ENCODE measurements at regions not wholly inside any gene's neighbourhood (a gene's known extent, or its start where the extent isn't known, plus 50 kb on each side); places are given as distances from the start of the nearest gene placed in this dataset.

DNA sequence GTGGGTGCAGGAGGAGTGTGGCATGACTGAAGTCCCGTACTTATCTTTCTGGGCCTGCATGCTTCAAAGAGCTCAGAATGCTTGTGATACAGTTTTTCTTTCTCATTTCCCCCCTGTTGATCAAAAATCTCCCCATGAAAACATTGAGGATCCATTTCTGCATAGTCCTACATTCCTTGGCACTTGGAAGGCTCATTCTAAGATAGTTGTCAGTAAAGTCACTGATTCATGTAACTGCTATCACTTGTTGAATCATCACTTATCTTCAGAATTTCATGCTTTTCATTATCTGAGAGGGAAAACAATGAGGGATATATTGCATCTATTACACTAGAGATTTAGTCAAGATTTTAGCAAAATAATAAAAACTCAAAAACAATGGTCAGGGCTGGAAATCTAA lies 1953.1 kb upstream of the CDH6 start:
- Histone ChIP-seq H2BK15ac (ENCODE audit: low read depth, poor library complexity, severe bottlenecking) (no peak overlapping the region), H2BK5ac (ENCODE audit: low read depth, low read length, poor library complexity, severe bottlenecking) (no peak overlapping the region), H4K8ac (ENCODE audit: low read length) (no peak overlapping the region), H3K9me3 (ENCODE audit: control insufficient read depth, low read length) (peaks cover 4% of the 10 kb centered on the region), H2BK120ac (ENCODE audit: low read depth, low read length) (no peak overlapping the region), H3K27ac (ENCODE audit: low read length, poor library complexity, severe bottlenecking) (no peak overlapping the region), H3K79me1 (replicated peaks; ENCODE audit: low read length, poor library complexity, severe bottlenecking) (no peaks in the 10 kb centered on the region), H2BK12ac (ENCODE audit: low read length in 2 of 2) (no peak overlapping the region), H3K4me1 (ENCODE audit: control insufficient read depth, insufficient read depth, low read depth, low read length) (no peaks in the 10 kb centered on the region), H3K23ac (ENCODE audit: low read length in 2 of 2) (no peak overlapping the region), H3K9ac (ENCODE audit: low read length) (no peak overlapping the region), H3K4me2 (ENCODE audit: low read length, poor library complexity, severe bottlenecking) (no peak overlapping the region), H3K4ac (ENCODE audit: low read depth in 1 of 2, low read length in 2 of 2) (no peak overlapping the region), H3K4me3 (ENCODE audit: insufficient read depth in 1 of 2, low read depth in 1 of 2, low read length in 2 of 2) (no peak overlapping the region), H3K14ac (ENCODE audit: low read length in 2 of 2) (no peak overlapping the region), H3K36me3 (ENCODE audit: control insufficient read depth in 1 of 2, insufficient read depth in 2 of 2, low read depth in 1 of 2, low read length in 2 of 2) (no peaks in the 10 kb centered on the region), H4K91ac (ENCODE audit: low read length) (no peak overlapping the region), H3K27me3 (ENCODE audit: control insufficient read depth in 1 of 2, insufficient read depth in 1 of 2, low read length in 2 of 2) (no peaks in the 10 kb centered on the region), H2AFZ (ENCODE audit: low read depth, low read length) (no peak overlapping the region), H2AK5ac (ENCODE audit: low read length, severe bottlenecking) (no peak overlapping the region), H3K18ac (ENCODE audit: low read depth in 1 of 2, low read length in 2 of 2) (no peak overlapping the region)
- DNase-seq, result no peak
- WGBS, result 100% methylated on average over 1 of the region's 1 CpG

GRCh38 chr5:29239606-29240005 lies 1953.9 kb upstream of the CDH6 start:
- no peak overlapping the region for H3K18ac ChIP-seq (ENCODE audit: low read depth in 1 of 2, low read length in 2 of 2)
- no peak overlapping the region for H3K4me3 ChIP-seq (ENCODE audit: insufficient read depth in 1 of 2, low read depth in 1 of 2, low read length in 2 of 2)
- no peak overlapping the region for H3K4ac ChIP-seq (ENCODE audit: low read depth in 1 of 2, low read length in 2 of 2)
- H2BK120ac ChIP-seq (ENCODE audit: low read depth, low read length), result no peak overlapping the region
- H2BK15ac ChIP-seq (ENCODE audit: low read depth, poor library complexity, severe bottlenecking), result no peak overlapping the region
- H4K91ac ChIP-seq (ENCODE audit: low read length), result no peak overlapping the region
- H3K23ac ChIP-seq (ENCODE audit: low read length in 2 of 2), result no peak overlapping the region
- H4K8ac ChIP-seq (ENCODE audit: low read length), result no peak overlapping the region
- H3K14ac ChIP-seq (ENCODE audit: low read length in 2 of 2), result no peak overlapping the region
- no peak overlapping the region for H2BK5ac ChIP-seq (ENCODE audit: low read depth, low read length, poor library complexity, severe bottlenecking)
- no peaks in the 10 kb centered on the region for H3K27me3 ChIP-seq (ENCODE audit: control insufficient read depth in 1 of 2, insufficient read depth in 1 of 2, low read length in 2 of 2)
- H3K36me3 ChIP-seq (ENCODE audit: control insufficient read depth in 1 of 2, insufficient read depth in 2 of 2, low read depth in 1 of 2, low read length in 2 of 2), result no peaks in the 10 kb centered on the region
- H3K27ac ChIP-seq (ENCODE audit: low read length, poor library complexity, severe bottlenecking), result no peak overlapping the region
- peaks cover 3% of the 10 kb centered on the region for H3K9me3 ChIP-seq (ENCODE audit: control insufficient read depth, low read length)
- WGBS, result no CpG with 5 or more reads among the region's 4 CpGs
- H3K79me1 ChIP-seq (replicated peaks; ENCODE audit: low read length, poor library complexity, severe bottlenecking), result no peaks in the 10 kb centered on the region
- H3K4me2 ChIP-seq (ENCODE audit: low read length, poor library complexity, severe bottlenecking), result no peak overlapping the region
- H2BK12ac ChIP-seq (ENCODE audit: low read length in 2 of 2), result no peak overlapping the region
- no peak for DNase-seq
- H3K4me1 ChIP-seq (ENCODE audit: control insufficient read depth, insufficient read depth, low read depth, low read length), result no peaks in the 10 kb centered on the region
- no peak overlapping the region for H3K9ac ChIP-seq (ENCODE audit: low read length)
- no peak overlapping the region for H2AK5ac ChIP-seq (ENCODE audit: low read length, severe bottlenecking)
- H2AFZ ChIP-seq (ENCODE audit: low read depth, low read length), result no peak overlapping the region

- no CpG with 5 or more reads among the region's 1 CpG for WGBS
- H3K18ac ChIP-seq (ENCODE audit: low read depth in 1 of 2, low read length in 2 of 2), result no peak overlapping the region
- H3K79me1 ChIP-seq (replicated peaks; ENCODE audit: low read length, poor library complexity, severe bottlenecking), result no peaks in the 10 kb centered on the region
- H2BK12ac ChIP-seq (ENCODE audit: low read length in 2 of 2), result no peak overlapping the region
- no peak for DNase-seq
- H2BK15ac ChIP-seq (ENCODE audit: low read depth, poor library complexity, severe bottlenecking), result no peak overlapping the region
- H2AFZ ChIP-seq (ENCODE audit: low read depth, low read length), result no peak overlapping the region
- H3K36me3 ChIP-seq (ENCODE audit: control insufficient read depth in 1 of 2, insufficient read depth in 2 of 2, low read depth in 1 of 2, low read length in 2 of 2), result no peaks in the 10 kb centered on the region
- H3K23ac ChIP-seq (ENCODE audit: low read length in 2 of 2), result no peak overlapping the region
- H3K9me3 ChIP-seq (ENCODE audit: control insufficient read depth, low read length), result no peaks in the 10 kb centered on the region
- no peak overlapping the region for H3K14ac ChIP-seq (ENCODE audit: low read length in 2 of 2)
- no peak overlapping the region for H3K9ac ChIP-seq (ENCODE audit: low read length)
- H3K27ac ChIP-seq (ENCODE audit: low read length, poor library complexity, severe bottlenecking), result no peak overlapping the region
- no peaks in the 10 kb centered on the region for H3K27me3 ChIP-seq (ENCODE audit: control insufficient read depth in 1 of 2, insufficient read depth in 1 of 2, low read length in 2 of 2)
- H3K4me3 ChIP-seq (ENCODE audit: insufficient read depth in 1 of 2, low read depth in 1 of 2, low read length in 2 of 2), result no peak overlapping the region
- no peak overlapping the region for H3K4me2 ChIP-seq (ENCODE audit: low read length, poor library complexity, severe bottlenecking)
- no peak overlapping the region for H4K91ac ChIP-seq (ENCODE audit: low read length)
- H3K4me1 ChIP-seq (ENCODE audit: control insufficient read depth, insufficient read depth, low read depth, low read length), result no peaks in the 10 kb centered on the region
- no peak overlapping the region for H2AK5ac ChIP-seq (ENCODE audit: low read length, severe bottlenecking)
- no peak overlapping the region for H2BK120ac ChIP-seq (ENCODE audit: low read depth, low read length)
- H2BK5ac ChIP-seq (ENCODE audit: low read depth, low read length, poor library complexity, severe bottlenecking), result no peak overlapping the region
- H3K4ac ChIP-seq (ENCODE audit: low read depth in 1 of 2, low read length in 2 of 2), result no peak overlapping the region
- H4K8ac ChIP-seq (ENCODE audit: low read length), result no peak overlapping the region
Measured at GRCh38 chr5:29238115-29238514, 1955.4 kb upstream of the CDH6 start.

- Histone ChIP-seq H3K27ac (ENCODE audit: low read length, poor library complexity, severe bottlenecking) (no peak overlapping the region), H2BK120ac (ENCODE audit: low read depth, low read length) (no peak overlapping the region), H3K18ac (ENCODE audit: low read depth in 1 of 2, low read length in 2 of 2) (no peak overlapping the region), H3K9me3 (ENCODE audit: control insufficient read depth, low read length) (peaks cover 4% of the 10 kb centered on the region), H4K8ac (ENCODE audit: low read length) (no peak overlapping the region), H3K79me1 (replicated peaks; ENCODE audit: low read length, poor library complexity, severe bottlenecking) (no peaks in the 10 kb centered on the region), H2BK5ac (ENCODE audit: low read depth, low read length, poor library complexity, severe bottlenecking) (no peak overlapping the region), H3K4me3 (ENCODE audit: insufficient read depth in 1 of 2, low read depth in 1 of 2, low read length in 2 of 2) (no peak overlapping the region), H4K91ac (ENCODE audit: low read length) (no peak overlapping the region), H3K4me2 (ENCODE audit: low read length, poor library complexity, severe bottlenecking) (no peak overlapping the region), H2AFZ (ENCODE audit: low read depth, low read length) (no peak overlapping the region), H3K27me3 (ENCODE audit: control insufficient read depth in 1 of 2, insufficient read depth in 1 of 2, low read length in 2 of 2) (no peaks in the 10 kb centered on the region), H2BK15ac (ENCODE audit: low read depth, poor library complexity, severe bottlenecking) (no peak overlapping the region), H3K14ac (ENCODE audit: low read length in 2 of 2) (no peak overlapping the region), H2AK5ac (ENCODE audit: low read length, severe bottlenecking) (no peak overlapping the region), H2BK12ac (ENCODE audit: low read length in 2 of 2) (no peak overlapping the region), H3K4me1 (ENCODE audit: control insufficient read depth, insufficient read depth, low read depth, low read length) (no peaks in the 10 kb centered on the region), H3K23ac (ENCODE audit: low read length in 2 of 2) (no peak overlapping the region), H3K36me3 (ENCODE audit: control insufficient read depth in 1 of 2, insufficient read depth in 2 of 2, low read depth in 1 of 2, low read length in 2 of 2) (no peaks in the 10 kb centered on the region), H3K9ac (ENCODE audit: low read length) (no peak overlapping the region), H3K4ac (ENCODE audit: low read depth in 1 of 2, low read length in 2 of 2) (no peak overlapping the region)
- DNase-seq, result no peak
- WGBS, result no CpG with 5 or more reads among the region's 1 CpG
Measured at GRCh38 chr5:29231154-29231553, 1962.3 kb upstream of the CDH6 start.
